ENCODE measurements at regions not wholly inside any gene's neighbourhood (a gene's known extent, or its start where the extent isn't known, plus 50 kb on each side); places are given as distances from the start of the nearest gene placed in this dataset.
"Not testable (repeated sequence)": the region's sequence is repeated elsewhere in the genome, so short reads cannot be mapped to it uniquely, and the experiment has no call there.

- DNase-seq (ENCODE audit: low read depth) = no peak
Observed at GRCh38 chr7:132030086-132030568, 473.7 kb upstream of the PODXL start.

- no peak for DNase-seq (ENCODE audit: low read depth)
Observed at GRCh38 chr7:132029369-132030085, 473.1 kb upstream of the PODXL start.

DNA sequence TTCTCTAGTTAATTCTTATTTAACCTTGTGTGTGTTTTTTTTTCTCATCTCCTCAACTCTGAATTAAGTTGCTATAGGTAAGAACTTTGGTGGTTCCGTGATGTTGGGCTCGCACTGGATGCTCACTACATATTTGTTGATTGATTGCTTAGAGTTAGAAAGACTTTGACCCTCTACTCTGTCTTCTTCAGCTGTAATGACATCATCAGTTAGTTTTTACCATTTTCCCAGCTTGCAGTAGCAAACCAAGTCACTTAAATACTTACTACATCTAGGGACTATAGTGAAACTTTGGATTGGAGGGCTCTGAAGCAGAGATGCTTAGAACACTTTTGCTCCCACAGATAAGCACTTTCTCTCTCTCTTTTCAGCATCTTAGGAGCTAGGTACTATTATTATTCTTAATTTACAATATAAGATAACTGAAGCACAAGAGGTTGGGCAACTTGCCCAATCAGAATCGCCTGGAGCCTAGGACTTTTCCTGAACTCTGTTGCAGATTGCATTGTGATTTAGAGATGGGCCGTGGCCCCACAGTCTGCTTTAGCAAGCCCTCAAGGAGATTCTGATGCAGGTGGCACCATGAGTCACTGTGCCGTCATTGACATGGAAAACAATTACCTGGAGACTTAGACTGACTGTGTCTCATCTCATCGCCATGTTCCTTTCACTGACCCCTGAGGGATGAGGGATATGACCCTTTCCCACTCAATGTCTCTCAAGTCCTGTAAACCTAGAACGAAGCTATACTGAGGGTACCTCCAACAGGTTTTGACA is 471.9 kb upstream of the PODXL start:
- DNase-seq (ENCODE audit: low read depth) = no peak

GRCh38 chr7:132024290-132024689 is 467.9 kb upstream of the PODXL start:
- no peak for DNase-seq (ENCODE audit: low read depth)

GRCh38 chr7:132023466-132023865 is 467.0 kb upstream of the PODXL start:
- DNase-seq (ENCODE audit: low read depth) = no peak

- DNase-seq (ENCODE audit: low read depth) = no peak
Observed at GRCh38 chr7:132022188-132022587, 465.8 kb upstream of the PODXL start.

DNA sequence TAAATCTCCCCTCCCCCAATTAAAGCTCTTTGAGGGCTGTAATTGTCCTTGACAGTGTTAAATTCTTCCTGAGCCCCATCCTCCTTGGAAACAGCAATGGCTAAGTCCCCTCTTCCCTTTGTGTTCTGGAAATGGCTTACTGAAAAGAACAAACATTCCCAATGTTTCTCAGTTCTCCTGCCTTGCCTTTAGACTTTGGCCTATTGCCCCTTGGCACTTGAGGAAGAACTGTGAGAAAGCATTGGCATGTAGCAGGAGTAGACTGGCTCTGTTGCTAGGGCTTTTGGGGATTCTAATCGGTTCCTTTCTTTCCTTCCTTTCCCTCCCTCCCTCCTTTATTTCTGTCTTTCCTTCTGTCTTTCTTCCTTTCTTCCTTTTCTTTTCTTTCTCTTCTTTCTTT is 463.3 kb upstream of the PODXL start:
- no peak for DNase-seq (ENCODE audit: low read depth)

GRCh38 chr7:132009778-132010177 is 453.4 kb upstream of the PODXL start:
- no peak for DNase-seq (ENCODE audit: low read depth)

GRCh38 chr7:132004529-132004928 is 448.1 kb upstream of the PODXL start:
- DNase-seq (ENCODE audit: low read depth) = no peak

- no peak for DNase-seq (ENCODE audit: low read depth)
Observed at GRCh38 chr7:132002343-132002968, 446.0 kb upstream of the PODXL start.

DNA sequence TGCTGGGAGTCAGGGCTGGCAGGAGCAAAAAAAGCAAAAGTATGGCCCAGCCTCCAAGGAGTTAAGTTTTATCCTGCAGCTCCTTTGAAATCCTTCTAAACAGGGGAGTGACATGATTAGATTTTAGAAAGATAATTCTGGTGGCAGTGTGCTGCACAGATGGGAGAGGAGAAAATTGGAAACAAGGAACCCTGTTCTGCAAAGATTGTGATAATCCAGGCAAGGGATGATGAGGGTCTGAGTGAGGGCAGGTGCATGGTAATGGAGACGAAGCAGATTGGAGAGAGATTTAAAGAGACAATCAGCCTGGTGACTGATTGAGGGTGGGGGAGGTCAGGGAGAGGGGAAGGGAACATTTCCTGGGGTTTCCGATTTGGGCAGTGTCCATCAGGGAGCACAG is 444.7 kb upstream of the PODXL start:
- DNase-seq (ENCODE audit: low read depth) = no peak

DNA sequence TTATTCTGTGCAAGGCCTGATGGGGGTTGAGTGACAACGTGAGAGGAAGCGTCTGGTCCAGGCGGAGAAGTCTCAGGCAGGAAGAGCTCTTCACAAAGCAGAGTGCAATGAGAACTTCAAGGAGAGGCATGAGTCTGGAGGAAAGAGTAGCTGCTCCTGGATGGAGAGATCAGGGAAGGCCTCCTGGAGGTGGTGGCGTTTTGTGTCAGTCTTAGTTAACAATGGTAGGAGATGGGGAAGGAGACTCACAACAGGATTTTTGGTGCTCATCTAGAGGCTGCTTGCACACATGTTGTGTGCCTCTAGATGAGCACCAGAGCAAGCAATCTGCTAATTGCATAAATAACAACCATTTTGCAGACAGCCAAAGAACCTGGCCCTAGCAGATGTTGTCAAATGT is 442.8 kb upstream of the PODXL start:
- no peak for DNase-seq (ENCODE audit: low read depth)

GRCh38 chr7:131995324-131995723 is 438.9 kb upstream of the PODXL start:
- DNase-seq (ENCODE audit: low read depth) = no peak

GRCh38 chr7:131981069-131981468 is 424.6 kb upstream of the PODXL start:
- not testable (repeated sequence) for DNase-seq (ENCODE audit: low read depth)

- DNase-seq (ENCODE audit: low read depth) = not testable (repeated sequence)
Observed at GRCh38 chr7:131978118-131978517, 421.7 kb upstream of the PODXL start.

- no peak for DNase-seq (ENCODE audit: low read depth)
Observed at GRCh38 chr7:131976411-131976810, 420.0 kb upstream of the PODXL start.

DNA sequence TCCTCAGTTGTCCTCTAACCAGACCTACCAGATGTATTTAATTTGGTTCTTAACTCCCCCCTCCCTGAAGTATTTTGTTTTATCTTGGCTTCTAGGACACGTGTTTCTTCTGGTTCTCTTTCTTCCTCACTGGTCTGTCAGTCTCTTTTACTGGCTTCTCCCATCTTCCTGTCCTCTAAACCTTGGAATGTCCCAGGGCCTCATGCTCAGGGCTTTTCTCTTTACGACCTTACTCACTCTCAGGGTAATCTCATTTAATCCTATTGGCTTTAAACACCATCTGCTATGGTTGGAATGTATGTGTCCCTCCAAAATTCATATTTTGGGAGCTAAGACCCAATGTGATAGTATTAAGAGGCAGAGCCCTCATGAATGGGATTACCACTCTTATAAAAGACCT is 418.2 kb upstream of the PODXL start:
- no peak for DNase-seq (ENCODE audit: low read depth)

- no peak for DNase-seq (ENCODE audit: low read depth)
Observed at GRCh38 chr7:131972251-131972650, 415.8 kb upstream of the PODXL start.

GRCh38 chr7:131970602-131971001 is 414.2 kb upstream of the PODXL start:
- DNase-seq (ENCODE audit: low read depth) = no peak

- no peak for DNase-seq (ENCODE audit: low read depth)
Observed at GRCh38 chr7:131969560-131969959, 413.1 kb upstream of the PODXL start.

- no peak for DNase-seq (ENCODE audit: low read depth)
Observed at GRCh38 chr7:131967216-131967730, 410.8 kb upstream of the PODXL start.

DNA sequence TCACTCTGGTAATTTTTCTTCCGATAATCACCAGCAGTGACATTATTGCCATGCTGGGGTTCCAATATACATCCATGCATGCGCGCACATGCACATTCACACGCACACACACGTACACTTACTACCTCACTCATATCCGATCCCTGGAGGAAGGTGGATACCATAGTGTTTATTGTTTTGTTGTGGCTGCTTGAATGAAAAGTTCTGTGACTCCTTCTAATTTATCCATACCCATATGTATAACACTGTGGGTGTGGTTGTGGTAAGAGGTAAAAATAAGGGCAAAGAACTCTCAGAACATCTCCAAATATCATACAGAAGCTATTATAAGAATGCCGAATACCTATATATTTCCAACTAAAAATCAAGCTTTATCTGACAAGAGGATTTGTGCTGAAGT is 407.8 kb upstream of the PODXL start:
- DNase-seq (ENCODE audit: low read depth) = no peak
